GM19463 (cell line): ENCODE measurements at regions not wholly inside any gene's neighbourhood (a gene's known extent, or its start where the extent isn't known, plus 50 kb on each side); places are given as distances from the start of the nearest gene placed in this dataset.
"Not testable (repeated sequence)": the region's sequence is repeated elsewhere in the genome, so short reads cannot be mapped to it uniquely, and the experiment has no call there.

ENCODE experiments used
- ATAC-seq: cut with Tn5 transposase; IDR thresholded peaks from one replicate; pipeline ENCODE4 v1.9.1; 2021; ENCODE audit warnings: mild to moderate bottlenecking, moderate library complexity; ENCODE audit not compliant: unreplicated experiment

- no peak for ATAC-seq
These were observed 207.7 kb downstream of the RAP2B start for GRCh38 chr3:153369561-153370374.

GRCh38 chr3:153370680-153371079 lies 208.7 kb downstream of the RAP2B start:
- ATAC-seq, result no peak

GRCh38 chr3:153372326-153372725 lies 210.3 kb downstream of the RAP2B start:
- no peak for ATAC-seq

GRCh38 chr3:153373606-153374005 lies 211.6 kb downstream of the RAP2B start:
- ATAC-seq, result no peak

- not testable (repeated sequence) for ATAC-seq
These were observed 216.3 kb downstream of the RAP2B start for GRCh38 chr3:153378366-153378765.

GRCh38 chr3:153379516-153379915 lies 217.5 kb downstream of the RAP2B start:
- ATAC-seq, result no peak

- no peak for ATAC-seq
These were observed 223.3 kb downstream of the RAP2B start for GRCh38 chr3:153385343-153385742.

- no peak for ATAC-seq
These were observed 230.3 kb downstream of the RAP2B start for GRCh38 chr3:153392363-153392762.

GRCh38 chr3:153394017-153394416 lies 232.0 kb downstream of the RAP2B start:
- ATAC-seq, result no peak

GRCh38 chr3:153396581-153396980 lies 234.6 kb downstream of the RAP2B start:
- ATAC-seq, result no peak

GRCh38 chr3:153397794-153398193 lies 235.8 kb downstream of the RAP2B start:
- no peak for ATAC-seq

GRCh38 chr3:153399636-153400035 lies 237.6 kb downstream of the RAP2B start:
- peak; percentile 77 for ATAC-seq

GRCh38 chr3:153400641-153401040 lies 238.6 kb downstream of the RAP2B start:
- no peak for ATAC-seq

GRCh38 chr3:153404157-153404556 lies 242.1 kb downstream of the RAP2B start:
- ATAC-seq, result no peak

GRCh38 chr3:153405320-153405719 lies 243.3 kb downstream of the RAP2B start:
- not testable (repeated sequence) for ATAC-seq

- no peak for ATAC-seq
These were observed 248.5 kb downstream of the RAP2B start for GRCh38 chr3:153410517-153410916.

GRCh38 chr3:153414982-153415381 lies 253.0 kb downstream of the RAP2B start:
- no peak for ATAC-seq

- ATAC-seq, result no peak
These were observed 260.3 kb downstream of the RAP2B start for GRCh38 chr3:153422314-153422713.

GRCh38 chr3:153423820-153424219 lies 261.8 kb downstream of the RAP2B start:
- not testable (repeated sequence) for ATAC-seq

GRCh38 chr3:153426344-153426743 lies 264.3 kb downstream of the RAP2B start:
- ATAC-seq, result no peak

GRCh38 chr3:153426803-153427202 lies 264.8 kb downstream of the RAP2B start:
- no peak for ATAC-seq

- no peak for ATAC-seq
These were observed 267.8 kb downstream of the RAP2B start for GRCh38 chr3:153429821-153430220.

GRCh38 chr3:153431076-153431475 lies 269.1 kb downstream of the RAP2B start:
- no peak for ATAC-seq
